Lung (tissue), 11 donors: ENCODE measurements at regions not wholly inside any gene's neighbourhood (a gene's known extent, or its start where the extent isn't known, plus 50 kb on each side); places are given as distances from the start of the nearest gene placed in this dataset.

Experiments used
- ATAC-seq: fragments of 200-7000 bp; cut with Tn5 transposase; one replicate; pipeline ENCODE4 v1.9.1; 2020; ENCODE audit warnings: moderate number of reproducible peaks; ENCODE audit not compliant: insufficient read depth, low FRiP score
- DNase-seq, 3 donors: peaks; one replicate each; pipeline ENCODE4 v3.0.0-alpha.2; 2013 to 2017
- H3K27ac ChIP-seq, 2 donors: one replicate each; pipeline ENCODE4 v1.5.1; 2013; ENCODE audit warnings: mild to moderate bottlenecking in 2 of 2, moderate library complexity in 2 of 2, control low read depth in 1 of 2, inconsistent platforms in 1 of 2, low read depth in 1 of 2, low read length in 1 of 2
- H3K27me3 ChIP-seq, 3 donors: one replicate each; pipeline ENCODE4 v1.5.1; 2013; ENCODE audit warnings: low read length in 2 of 3; ENCODE audit not compliant: control insufficient read depth in 3 of 3, insufficient read depth in 3 of 3
- H3K36me3 ChIP-seq, 4 donors: one replicate each; pipeline ENCODE4 v1.5.1; 2013; ENCODE audit warnings: low read length in 4 of 4, mild to moderate bottlenecking in 1 of 4, moderate library complexity in 1 of 4; ENCODE audit not compliant: control insufficient read depth in 4 of 4, insufficient read depth in 4 of 4
- H3K4me1 ChIP-seq, 5 donors: one replicate each; pipeline ENCODE4 v1.5.1; 2013; ENCODE audit warnings: low read length in 5 of 5, mild to moderate bottlenecking in 2 of 5, moderate library complexity in 1 of 5; ENCODE audit not compliant: control insufficient read depth in 5 of 5, insufficient read depth in 5 of 5
- H3K4me3 ChIP-seq: one replicate; pipeline ENCODE4 v1.5.1; 2013; ENCODE audit warnings: mild to moderate bottlenecking, control low read depth, moderate library complexity
- H3K9ac ChIP-seq, 2 donors: one replicate each; pipeline ENCODE4 v1.5.1; 2013; ENCODE audit warnings: low read length in 2 of 2, control low read depth in 1 of 2; ENCODE audit not compliant: insufficient read depth in 1 of 2
- H3K9me3 ChIP-seq, 4 donors: one replicate each; pipeline ENCODE4 v1.5.1; 2013; ENCODE audit warnings: low read length in 3 of 4, mild to moderate bottlenecking in 1 of 4, moderate library complexity in 1 of 4; ENCODE audit not compliant: control insufficient read depth in 4 of 4, insufficient read depth in 3 of 4
- CTCF ChIP-seq: IDR thresholded peaks from 2 replicates; pipeline ENCODE4 v1.5.1; 2012; ENCODE audit warnings: mild to moderate bottlenecking; ENCODE audit errors: control extremely low read depth, extremely low read depth
- WGBS, 2 donors: extraction: QIAGEN DNeasy Blood & Tissue Kit; methylation state at CpG; one replicate each; pipeline ENCODE4 v1.1.7; 2013; 5-methylcytosine and 5-hydroxymethylcytosine counted together
- donor health status: control.
- donor health status: control.
- donor health status: Bipolar disorder and iron deficiency.
- donor health status: healthy.
- donor health status: DM: yes; HTN: yes; CAD: no.

- Histone ChIP-seq H3K9ac (no peak overlapping the region), H3K4me3 (no peak overlapping the region), H3K27ac (no peak overlapping the region), H3K27me3 (no peaks in the 10 kb centered on the region), H3K9me3 (peaks cover 0 to 4% (median 0%) of the 10 kb centered on the region in 4 donors), H3K36me3 (no peaks in the 10 kb centered on the region), H3K4me1 (no peaks in the 10 kb centered on the region)
- 84 to 85% methylated on average over 10 of the region's 10 CpGs for WGBS, 2 donors
- DNase-seq (no peak), ATAC-seq (no peak)
- TF ChIP-seq CTCF: no peak
These were observed 213.5 kb upstream of the IRX1 start for GRCh38 chr5:3382151-3382550.

- WGBS, 2 donors: 87% methylated on average over 15 of the region's 15 CpGs
- Histone ChIP-seq H3K4me3 (no peak overlapping the region), H3K36me3 (no peaks in the 10 kb centered on the region), H3K9me3 (peaks cover 0 to 4% (median 0%) of the 10 kb centered on the region in 4 donors), H3K27ac (no peak overlapping the region), H3K27me3 (no peaks in the 10 kb centered on the region), H3K9ac (no peak overlapping the region), H3K4me1 (no peaks in the 10 kb centered on the region)
- ATAC-seq (no peak), DNase-seq (no peak)
- TF ChIP-seq CTCF: no peak
These were observed 214.3 kb upstream of the IRX1 start for GRCh38 chr5:3381206-3381825.

GRCh38 chr5:3380689-3381088 is 214.9 kb upstream of the IRX1 start:
- Histone ChIP-seq H3K27me3 (no peaks in the 10 kb centered on the region), H3K36me3 (no peaks in the 10 kb centered on the region), H3K9me3 (peaks cover 0 to 4% (median 0%) of the 10 kb centered on the region in 4 donors), H3K27ac (no peak overlapping the region), H3K4me3 (no peak overlapping the region), H3K9ac (no peak overlapping the region), H3K4me1 (no peaks in the 10 kb centered on the region)
- WGBS, 2 donors: 81 to 86% methylated on average over 3 of the region's 3 CpGs
- TF ChIP-seq CTCF: no peak
- ATAC-seq (no peak), DNase-seq (no peak)

GRCh38 chr5:3377831-3378230 is 217.8 kb upstream of the IRX1 start:
- Histone ChIP-seq H3K27ac (no peak overlapping the region), H3K36me3 (no peaks in the 10 kb centered on the region), H3K27me3 (no peaks in the 10 kb centered on the region), H3K4me1 (no peaks in the 10 kb centered on the region), H3K4me3 (no peak overlapping the region), H3K9ac (no peak overlapping the region), H3K9me3 (peaks cover 0 to 16% (median 6%) of the 10 kb centered on the region in 4 donors)
- no peak for DNase-seq
- no peak for TF ChIP-seq CTCF
- WGBS, 2 donors: 75 to 81% methylated on average over 5 of the region's 5 CpGs
- ATAC-seq: no peak
